ENCODE measurements at regions not wholly inside any gene's neighbourhood (a gene's known extent, or its start where the extent isn't known, plus 50 kb on each side); places are given as distances from the start of the nearest gene placed in this dataset.

- no peak for DNase-seq (ENCODE audit: extremely low spot score)
- no peak for TF ChIP-seq CTCF (IDR thresholded peaks at IDR 0.05; ENCODE audit: control extremely low read depth, extremely low read depth, low read depth, missing control alignments)
- ChIA-PET POLR2A (no interaction called here), CTCF (interaction anchor here (1.1 kb wide), 1 partner anchor 10 kb away, joined by 3 read pairs; no protein-coding TSS in a partner anchor)
Observed at GRCh38 chr5:162503796-162504195, 436.2 kb downstream of the GABRG2 start.

DNA sequence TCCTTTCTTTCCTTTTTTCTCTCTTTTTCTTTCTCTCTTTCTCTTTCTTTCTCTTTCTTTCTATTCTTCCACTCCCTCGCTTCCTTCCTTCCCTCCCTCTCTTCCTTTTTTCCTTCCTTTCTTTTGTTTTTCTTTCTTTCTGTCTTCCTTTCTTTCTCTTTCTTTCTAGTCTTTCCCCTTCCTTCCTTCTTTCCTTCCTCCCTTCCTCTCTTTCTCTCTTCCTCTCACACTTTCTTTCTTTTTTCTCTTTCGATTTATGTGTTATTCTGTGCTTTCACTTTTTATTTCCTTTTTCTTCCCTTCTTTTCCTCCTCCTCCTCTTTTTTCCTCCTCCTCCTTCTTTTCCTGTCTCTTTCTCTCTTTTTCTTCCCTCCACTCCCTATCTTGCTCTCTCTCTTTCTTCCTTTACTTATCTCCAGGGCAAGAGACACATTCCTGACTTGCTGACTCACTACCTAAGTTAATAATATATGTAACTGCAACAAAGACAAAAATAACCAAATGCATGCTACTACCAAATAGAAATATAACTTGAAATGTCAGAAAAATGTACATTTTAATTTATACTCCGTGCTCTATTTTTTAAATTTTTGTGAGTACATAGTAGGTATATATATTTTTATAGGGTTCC is 445.5 kb downstream of the GABRG2 start:
- ChIA-PET POLR2A (no interaction called here), CTCF (no interaction called here)
- TF ChIP-seq CTCF (IDR thresholded peaks at IDR 0.05; ENCODE audit: control extremely low read depth, extremely low read depth, low read depth, missing control alignments) = no peak
- DNase-seq (ENCODE audit: extremely low spot score) = no peak

GRCh38 chr5:162514116-162514515 is 446.5 kb downstream of the GABRG2 start:
- POLR2A ChIA-PET = no interaction called here
- no peak for TF ChIP-seq CTCF (IDR thresholded peaks at IDR 0.05; ENCODE audit: control extremely low read depth, extremely low read depth, low read depth, missing control alignments)
- DNase-seq (ENCODE audit: extremely low spot score) = no peak
- CTCF ChIA-PET = no interaction called here

GRCh38 chr5:162520878-162521277 is 453.3 kb downstream of the GABRG2 start:
- no peak for DNase-seq (ENCODE audit: extremely low spot score)
- ChIA-PET CTCF (no interaction called here), POLR2A (no interaction called here)
- no peak for TF ChIP-seq CTCF (IDR thresholded peaks at IDR 0.05; ENCODE audit: control extremely low read depth, extremely low read depth, low read depth, missing control alignments)

- POLR2A ChIA-PET = no interaction called here
- CTCF ChIA-PET = interaction anchor here (1.5 kb wide), 1 partner anchor 21 kb away, joined by 3 read pairs; no protein-coding TSS in a partner anchor
Observed at GRCh38 chr5:162529209-162529608, 461.6 kb downstream of the GABRG2 start.

GRCh38 chr5:162529886-162530285 is 462.3 kb downstream of the GABRG2 start:
- POLR2A ChIA-PET = no interaction called here
- TF ChIP-seq CTCF (IDR thresholded peaks at IDR 0.05; ENCODE audit: control extremely low read depth, extremely low read depth, low read depth, missing control alignments) = no peak
- CTCF ChIA-PET = no interaction called here
- DNase-seq (ENCODE audit: extremely low spot score) = no peak

More at GRCh38 chr5:162529209-162529608, 461.6 kb downstream of the GABRG2 start:
- no peak for TF ChIP-seq CTCF (IDR thresholded peaks at IDR 0.05; ENCODE audit: control extremely low read depth, extremely low read depth, low read depth, missing control alignments)
- no peak for DNase-seq (ENCODE audit: extremely low spot score)
